ENCODE measurements at regions not wholly inside any gene's neighbourhood (a gene's known extent, or its start where the extent isn't known, plus 50 kb on each side); places are given as distances from the start of the nearest gene placed in this dataset.

GRCh38 chr12:92349635-92350034 lies 204.0 kb upstream of the BTG1 start:
- intact Hi-C loops (cut with micrococcal nuclease), result no loop called here
- ATAC-seq, result no peak
- CTCF ChIA-PET, result no interaction called here

More at GRCh38 chr12:92349635-92350034, 204.0 kb upstream of the BTG1 start:
- Histone ChIP-seq H3K9me3 (ENCODE audit: control insufficient read depth in 1 of 2, insufficient read depth in 1 of 2, low read depth in 1 of 2, low read length in 2 of 2) (no peaks in the 10 kb centered on the region), H3K9me2 (ENCODE audit: insufficient read depth) (no peaks in the 10 kb centered on the region; the same call in 1 of the 2 replicates), H3K4me1 (ENCODE audit: control insufficient read depth in 1 of 2, insufficient read depth in 2 of 2, low read length in 2 of 2) (no peaks in the 10 kb centered on the region), H3K36me3 (ENCODE audit: control insufficient read depth in 1 of 2, insufficient read depth in 2 of 2, low read length in 2 of 2) (no peaks in the 10 kb centered on the region), H3K79me2 (ENCODE audit: insufficient read depth, low read length) (no peaks in the 10 kb centered on the region), H3K27ac (ENCODE audit: low read depth, low read length) (no peak overlapping the region), H4K20me1 (ENCODE audit: insufficient read depth) (no peaks in the 10 kb centered on the region), H3K27me3 (ENCODE audit: insufficient read depth, low read length) (no peaks in the 10 kb centered on the region), H3K4me2 (ENCODE audit: low read length) (no peak overlapping the region), H2AFZ (ENCODE audit: low read depth, low read length, poor library complexity, severe bottlenecking) (no peak overlapping the region), H3K4me3 (replicated peaks in 1 of 2; ENCODE audit: low read depth in 1 of 2, low read length in 2 of 2) (no peak overlapping the region), H3K9ac (ENCODE audit: low read length) (no peak overlapping the region)
- TF ChIP-seq TCF7L2 (IDR thresholded peaks at IDR 0.05; ENCODE audit: borderline replicate concordance, extremely low read depth, insufficient read depth, insufficient read length), result no peak
- no peak for TF ChIP-seq REST (IDR thresholded peaks at IDR 0.05; ENCODE audit: low read depth)
- TF ChIP-seq POLR2AphosphoS5 (IDR thresholded peaks at IDR 0.05; ENCODE audit: low read depth, low read length), result no peak
- POLR2A ChIA-PET, result no interaction called here
- DNase-seq (ENCODE audit: low read depth, low spot score), result no peak
- BruUV-seq (replicated peaks), result no TSS peak
- RAD21 ChIA-PET (ENCODE audit: low non-redundant PET in 1 of 2, low total read pairs in 2 of 2, uncharacterized antibody in 2 of 2, unreplicated experiment in 2 of 2), result no interaction called here

Data from HCT116 (cell line).